HG03025 (cell line): ENCODE measurements at regions not wholly inside any gene's neighbourhood (a gene's known extent, or its start where the extent isn't known, plus 50 kb on each side); places are given as distances from the start of the nearest gene placed in this dataset.
"Not testable (repeated sequence)": the region's sequence is repeated elsewhere in the genome, so short reads cannot be mapped to it uniquely, and the experiment has no call there.

ENCODE experiments used
- ATAC-seq: cut with Tn5 transposase; IDR thresholded peaks from one replicate; pipeline ENCODE4 v1.9.1; 2021; ENCODE audit warnings: mild to moderate bottlenecking, moderate library complexity; ENCODE audit not compliant: unreplicated experiment, low FRiP score

GRCh38 chr6:142631517-142632385, 313.2 kb downstream of the HIVEP2 start:
- no peak for ATAC-seq

DNA sequence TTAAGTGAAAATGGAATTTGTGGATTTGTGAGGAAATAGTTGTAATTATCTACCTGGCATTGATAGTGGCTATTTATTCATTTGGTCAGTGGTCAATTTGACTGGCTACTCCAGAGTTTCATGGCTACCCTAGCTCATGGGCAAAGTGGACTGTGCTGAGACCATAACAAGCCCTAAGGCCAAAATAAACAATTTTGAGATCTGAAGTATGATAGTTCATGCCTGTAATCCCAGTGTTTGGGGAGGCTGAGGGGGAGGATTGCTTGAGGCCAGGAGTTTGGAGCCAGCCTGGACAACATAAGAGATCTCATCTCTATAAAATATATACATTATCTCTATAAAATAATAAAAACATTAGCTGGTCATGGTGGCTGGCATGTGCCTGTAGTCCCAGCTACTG, 311.7 kb downstream of the HIVEP2 start:
- ATAC-seq, result no peak

DNA sequence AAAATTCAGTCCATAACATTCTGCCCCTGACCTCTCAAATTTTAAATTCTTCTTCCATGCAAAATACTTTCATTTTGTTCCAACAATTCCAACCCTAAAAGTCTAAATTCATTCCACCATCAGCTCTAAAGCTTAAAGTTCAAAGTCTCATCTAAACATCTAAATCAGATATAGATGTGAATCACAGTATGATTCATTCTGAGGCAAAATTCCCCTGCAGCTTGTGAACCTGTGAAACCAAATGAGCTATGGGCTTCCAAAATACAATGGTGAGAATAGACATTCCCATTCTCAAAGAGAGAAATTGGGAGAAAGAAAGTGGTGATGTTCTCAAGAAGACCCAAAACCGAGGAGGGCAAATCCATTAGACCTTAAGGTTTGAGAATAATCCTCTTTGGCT, 309.8 kb downstream of the HIVEP2 start:
- no peak for ATAC-seq

- ATAC-seq, result no peak
Observed at GRCh38 chr6:142637624-142638351, 307.2 kb downstream of the HIVEP2 start.

DNA sequence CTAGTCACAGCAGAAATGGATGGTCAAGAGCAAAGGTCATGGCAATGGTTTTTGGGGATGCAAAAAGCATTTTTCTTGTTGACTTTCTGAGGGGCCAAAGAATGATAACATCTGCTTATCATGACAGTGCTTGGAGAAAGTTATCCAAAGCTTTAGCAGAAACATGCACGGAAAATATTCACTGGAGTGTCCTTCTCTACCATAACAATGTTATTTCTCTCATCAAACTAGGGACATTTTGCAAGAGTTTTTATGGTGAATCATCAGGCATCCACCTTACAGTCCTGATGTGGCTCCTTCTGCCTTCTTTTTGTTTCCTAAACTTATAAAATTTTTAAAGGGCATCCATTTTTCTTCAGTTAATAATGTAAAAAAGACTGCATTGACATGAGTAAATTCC, 302.3 kb downstream of the HIVEP2 start:
- ATAC-seq, result no peak

DNA sequence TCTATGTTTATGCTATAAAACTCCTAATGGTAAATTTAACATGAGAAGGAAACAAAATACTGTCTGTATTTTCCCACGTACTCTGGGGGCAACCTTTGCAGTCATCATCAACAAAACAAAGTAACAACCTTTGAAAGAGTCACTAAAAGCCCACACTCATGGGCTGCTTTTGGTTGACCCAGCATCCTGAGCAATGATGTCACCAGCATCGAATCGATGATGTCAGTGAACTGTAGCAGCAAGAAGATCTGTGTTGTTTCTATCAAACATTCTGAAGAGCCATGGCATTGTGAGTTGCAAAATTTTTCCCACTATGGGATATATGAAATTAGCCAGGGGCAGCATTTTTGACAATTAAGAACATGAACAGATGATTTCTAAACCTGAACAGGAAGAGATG, 300.1 kb downstream of the HIVEP2 start:
- ATAC-seq, result no peak

- no peak for ATAC-seq
Observed at GRCh38 chr6:142645663-142646062, 299.3 kb downstream of the HIVEP2 start.

GRCh38 chr6:142647449-142648035, 297.4 kb downstream of the HIVEP2 start:
- ATAC-seq, result no peak

GRCh38 chr6:142648036-142648451, 296.9 kb downstream of the HIVEP2 start:
- ATAC-seq, result no peak

- no peak for ATAC-seq
Observed at GRCh38 chr6:142648526-142648925, 296.4 kb downstream of the HIVEP2 start.

DNA sequence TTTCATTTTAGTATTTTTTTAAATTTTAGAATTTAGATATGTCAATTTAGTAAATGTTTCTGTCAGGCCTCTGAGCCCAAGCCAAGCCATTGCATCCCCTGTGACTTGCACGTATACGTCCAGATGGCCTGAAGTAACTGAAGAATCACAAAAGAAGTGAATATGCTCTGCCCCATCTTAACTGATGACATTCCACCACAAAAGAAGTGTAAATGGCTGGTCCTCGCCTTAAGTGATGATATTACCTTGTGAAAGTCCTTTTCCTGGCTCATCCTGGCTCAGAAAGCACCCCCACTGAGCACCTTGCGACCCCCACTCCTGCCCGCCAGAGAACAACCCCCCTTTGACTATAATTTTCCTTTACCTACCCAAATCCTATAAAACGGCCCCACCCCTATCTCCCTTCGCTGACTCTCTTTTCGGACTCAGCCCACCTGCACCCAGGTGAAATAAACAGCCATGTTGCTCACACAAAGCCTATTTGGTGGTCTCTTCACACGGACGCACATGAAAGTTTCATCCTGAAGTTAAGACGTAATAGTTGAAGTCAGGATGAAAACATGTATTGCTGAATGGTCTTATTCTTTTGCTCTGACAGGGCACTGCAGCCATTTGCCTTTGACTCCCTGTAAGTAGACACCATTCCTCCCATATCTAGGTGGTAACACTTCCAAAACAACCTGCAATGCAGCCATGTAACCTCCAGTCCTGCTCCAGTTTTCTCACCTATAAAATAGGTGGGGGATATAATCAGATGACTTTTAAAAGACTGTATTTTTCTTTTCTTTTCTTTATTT, 295.3 kb downstream of the HIVEP2 start:
- ATAC-seq, result not testable (repeated sequence)

DNA sequence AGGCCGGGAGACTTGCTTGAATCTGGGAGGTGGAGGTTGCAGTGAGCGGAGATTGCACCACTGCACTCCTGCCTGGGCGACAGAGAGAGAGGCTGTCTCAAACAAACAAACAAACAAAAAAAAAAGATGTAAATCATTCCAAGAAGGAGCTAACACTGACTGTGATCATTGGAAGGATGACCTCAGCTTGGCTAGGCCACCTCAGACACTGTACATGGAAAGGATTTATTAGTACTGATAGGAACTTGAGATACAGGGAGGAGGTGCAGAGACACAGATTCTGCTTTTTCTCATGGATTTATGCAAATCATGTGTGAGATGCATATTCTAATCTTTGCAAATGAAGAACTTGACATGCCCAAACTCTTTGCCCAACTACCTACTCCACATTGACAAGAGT, 293.6 kb downstream of the HIVEP2 start:
- ATAC-seq, result no peak

DNA sequence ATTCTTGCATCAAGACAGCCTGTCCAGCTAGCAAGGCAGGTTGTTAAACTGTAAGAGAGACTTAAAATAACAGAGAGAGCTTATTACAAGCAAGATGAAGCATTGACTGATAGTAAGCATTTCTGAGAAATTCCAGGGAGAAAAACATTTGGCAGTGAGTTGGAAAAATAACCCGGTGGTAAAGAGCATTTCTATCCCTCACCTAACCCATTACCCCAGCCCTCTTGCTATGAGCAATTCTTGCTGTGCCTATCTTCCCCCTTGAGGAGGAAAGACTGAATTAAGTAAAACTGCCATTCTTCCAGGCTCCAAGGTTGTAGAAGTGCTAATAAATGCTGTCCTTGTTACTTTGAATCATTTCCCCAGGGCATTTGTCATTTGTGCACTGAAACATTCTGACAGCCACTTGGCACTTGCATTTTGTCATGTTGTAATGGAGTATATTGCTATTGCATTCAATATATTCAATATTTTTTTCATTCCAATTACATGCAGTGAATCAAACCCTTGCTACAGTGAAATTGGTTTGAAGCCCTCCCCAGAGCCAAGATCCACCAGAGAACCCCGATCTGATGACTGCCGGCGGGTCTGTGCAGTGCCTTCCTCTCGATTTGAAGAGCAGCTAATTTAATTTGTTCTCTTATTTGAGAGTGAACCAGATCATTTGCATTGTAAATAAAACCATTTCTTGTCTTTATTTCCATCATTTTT, 291.1 kb downstream of the HIVEP2 start:
- ATAC-seq, result no peak

DNA sequence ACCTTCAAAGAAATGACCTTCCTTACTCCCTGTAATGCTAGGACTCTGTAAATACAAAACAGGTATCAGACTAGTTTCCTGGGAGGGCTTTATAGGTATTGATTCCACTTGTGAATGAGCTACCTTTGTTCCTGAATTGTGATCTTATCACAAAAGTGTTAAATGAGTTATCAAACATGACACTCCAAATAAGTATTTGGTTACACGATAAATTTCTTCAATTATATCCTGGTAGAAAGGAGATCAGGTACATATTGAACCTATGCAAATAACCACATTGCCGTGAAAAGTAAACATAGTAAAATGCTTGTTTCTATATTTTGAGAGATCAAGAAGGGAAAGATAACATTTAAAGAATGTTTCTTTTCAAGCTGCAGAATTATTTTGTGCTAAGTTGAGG, 285.3 kb downstream of the HIVEP2 start:
- no peak for ATAC-seq

GRCh38 chr6:142665393-142665792, 279.6 kb downstream of the HIVEP2 start:
- ATAC-seq, result no peak

GRCh38 chr6:142666599-142667185, 278.3 kb downstream of the HIVEP2 start:
- ATAC-seq, result no peak

- no peak for ATAC-seq
Observed at GRCh38 chr6:142669471-142670351, 275.3 kb downstream of the HIVEP2 start.

DNA sequence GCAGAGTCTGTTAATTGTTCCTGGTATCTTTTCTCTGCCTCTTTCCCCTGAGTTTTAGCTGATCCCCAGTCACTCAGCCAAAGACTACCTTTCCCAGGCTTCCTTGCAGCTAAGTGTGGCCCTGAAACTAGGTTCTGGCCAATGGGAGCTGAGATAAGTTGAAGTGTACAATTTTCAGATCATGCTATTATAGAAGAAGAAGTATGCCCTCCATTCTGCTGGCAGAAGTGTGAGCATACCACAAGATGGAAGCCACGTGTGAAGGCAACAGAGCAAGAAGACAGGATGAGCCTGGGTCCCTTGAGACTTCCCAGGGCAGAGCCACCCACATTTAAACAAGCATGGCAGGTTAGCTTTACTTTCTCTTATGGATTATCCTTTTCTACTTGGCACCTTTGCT, 273.2 kb downstream of the HIVEP2 start:
- ATAC-seq, result peak; percentile 79

DNA sequence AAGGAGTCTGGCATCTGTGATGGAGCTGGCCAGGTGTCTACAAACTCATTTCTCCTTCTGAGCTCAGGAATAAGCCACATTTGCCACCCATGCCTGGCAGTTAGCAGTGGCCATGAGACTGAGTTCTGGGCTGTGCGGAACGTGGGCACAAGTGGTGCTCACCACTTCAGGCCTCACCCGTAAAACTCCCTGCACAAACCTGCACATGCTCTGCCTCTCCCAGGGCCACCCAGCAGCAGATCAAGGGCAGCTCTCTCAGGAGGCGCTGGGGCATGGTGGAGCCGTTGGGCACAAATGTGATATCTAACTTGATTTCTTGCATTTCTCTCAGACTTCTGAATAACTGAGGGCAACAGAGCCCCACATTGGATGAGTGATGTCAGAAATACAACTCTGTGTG, 269.5 kb downstream of the HIVEP2 start:
- ATAC-seq, result no peak
